BLaER1 (cell line): ENCODE measurements at regions not wholly inside any gene's neighbourhood (a gene's known extent, or its start where the extent isn't known, plus 50 kb on each side); places are given as distances from the start of the nearest gene placed in this dataset.
A peak's percentile ranks its signal among the peaks of the same experiment; 100 is the strongest.
"Not testable (repeated sequence)": the region's sequence is repeated elsewhere in the genome, so short reads cannot be mapped to it uniquely, and the experiment has no call there.

ENCODE experiments used
- H3K27ac ChIP-seq: shearing (Covaris generic); formaldehyde crosslinking; 2 replicates; pipeline ENCODE4 v1.8.1; 2022
- H3K27me3 ChIP-seq: shearing (Covaris generic); formaldehyde crosslinking; 2 replicates; pipeline ENCODE4 v1.8.1; 2022
- H3K36me3 ChIP-seq: shearing (Covaris generic); formaldehyde crosslinking; 2 replicates; pipeline ENCODE4 v1.8.1; 2022
- H3K4me1 ChIP-seq: shearing (Covaris generic); formaldehyde crosslinking; 2 replicates; pipeline ENCODE4 v1.8.1; 2022
- H3K4me2 ChIP-seq: shearing (Covaris generic); formaldehyde crosslinking; 2 replicates; pipeline ENCODE4 v1.8.1; 2022
- H3K4me3 ChIP-seq: shearing (Covaris generic); formaldehyde crosslinking; 2 replicates; pipeline ENCODE4 v1.8.1; 2022
- H3K9ac ChIP-seq: shearing (Covaris generic); formaldehyde crosslinking; 2 replicates; pipeline ENCODE4 v1.8.1; 2022
- H3K9me3 ChIP-seq: shearing (Covaris generic); formaldehyde crosslinking; 2 replicates; pipeline ENCODE4 v1.8.1; 2022
- H4K20me1 ChIP-seq: shearing (Covaris generic); formaldehyde crosslinking; 2 replicates; pipeline ENCODE4 v1.8.1; 2022
- Cebpa-rat ChIP-seq: shearing (Covaris generic); IDR thresholded peaks from 2 replicates; pipeline ENCODE4 v1.8.1; 2022

DNA sequence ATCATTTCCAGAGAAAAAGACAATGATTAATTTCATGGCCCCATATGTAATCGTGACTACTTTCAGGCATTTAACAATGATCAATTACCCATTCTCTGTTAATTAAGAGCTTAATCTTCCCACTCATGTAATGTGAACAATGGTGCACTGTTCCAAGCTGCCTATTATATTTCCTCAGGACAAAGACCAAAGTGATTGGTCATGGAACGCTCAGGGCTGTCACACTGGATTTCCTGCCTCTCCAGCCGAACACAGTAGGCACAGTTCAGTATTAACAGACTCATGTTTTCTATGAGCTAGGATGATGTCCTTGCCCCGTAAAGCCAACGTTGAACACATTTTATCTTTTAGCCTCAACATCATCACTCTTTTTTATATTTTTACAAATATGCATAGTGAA, 142.7 kb upstream of the FZD8 start:
- no peaks in the 10 kb centered on the region for H3K27me3 ChIP-seq
- no peak overlapping the region for H3K9ac ChIP-seq
- no peak for TF ChIP-seq Cebpa-rat
- H4K20me1 ChIP-seq: no peaks in the 10 kb centered on the region
- H3K4me1 ChIP-seq: no peaks in the 10 kb centered on the region
- H3K9me3 ChIP-seq: peaks cover 32% of the 10 kb centered on the region
- no peak overlapping the region for H3K4me3 ChIP-seq
- no peaks in the 10 kb centered on the region for H3K36me3 ChIP-seq
- no peak overlapping the region for H3K4me2 ChIP-seq
- no peak overlapping the region for H3K27ac ChIP-seq

DNA sequence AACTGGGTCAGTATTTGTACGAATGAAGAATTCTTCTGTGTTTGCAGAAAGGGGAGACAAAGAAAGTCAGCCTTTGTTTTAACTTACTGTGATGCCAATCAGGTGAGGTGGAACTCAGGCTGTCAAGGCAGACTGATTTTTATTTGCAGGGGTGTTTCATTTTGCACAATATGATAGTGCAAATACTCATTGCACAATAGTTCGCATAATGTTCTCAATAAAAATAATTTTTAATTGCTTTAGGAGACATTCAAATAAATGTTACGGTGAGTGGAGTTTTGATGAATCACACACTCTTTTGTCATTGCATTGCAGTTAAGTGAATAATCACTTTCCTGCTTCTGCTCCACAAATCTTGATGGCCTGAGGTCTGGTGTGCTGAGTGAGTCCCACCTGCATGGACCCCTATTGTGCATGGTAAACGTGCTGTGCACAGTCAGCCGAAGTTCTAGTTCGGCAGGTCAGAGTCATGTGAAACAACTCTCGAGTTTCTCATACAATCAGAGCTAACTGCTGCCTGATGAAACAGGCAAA, 141.3 kb upstream of the FZD8 start:
- Histone ChIP-seq H3K9ac (no peak overlapping the region), H4K20me1 (no peaks in the 10 kb centered on the region), H3K36me3 (no peaks in the 10 kb centered on the region), H3K4me2 (no peak overlapping the region), H3K9me3 (peaks cover 26% of the 10 kb centered on the region), H3K4me3 (no peak overlapping the region), H3K27ac (no peak overlapping the region), H3K4me1 (peaks cover 13% of the 10 kb centered on the region), H3K27me3 (no peaks in the 10 kb centered on the region)
- TF ChIP-seq Cebpa-rat: no peak

DNA sequence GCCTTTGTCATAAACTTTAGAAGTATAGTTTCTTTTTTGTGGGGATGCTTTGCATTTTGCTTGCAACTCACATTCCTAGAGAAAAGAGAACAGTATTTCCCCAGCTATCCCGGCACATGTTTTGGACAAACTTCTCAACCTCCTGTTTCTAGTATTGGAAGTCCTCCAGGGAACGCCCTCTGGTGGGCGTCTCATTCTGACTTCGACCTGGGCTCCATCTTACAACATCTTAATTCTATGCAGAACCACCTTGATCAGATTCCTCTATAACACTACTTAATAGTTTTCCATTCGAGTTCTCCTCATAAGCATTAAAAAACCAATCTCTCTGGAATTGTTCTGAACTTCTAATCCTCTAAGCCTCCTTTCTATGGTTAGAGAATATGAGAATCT, 139.5 kb upstream of the FZD8 start:
- no peak for TF ChIP-seq Cebpa-rat
- H4K20me1 ChIP-seq: no peaks in the 10 kb centered on the region
- H3K27me3 ChIP-seq: no peaks in the 10 kb centered on the region
- H3K9ac ChIP-seq: no peak overlapping the region
- no peak overlapping the region for H3K4me3 ChIP-seq
- H3K27ac ChIP-seq: no peak overlapping the region
- H3K4me1 ChIP-seq: peaks cover 30% of the 10 kb centered on the region
- H3K9me3 ChIP-seq: peaks cover 9% of the 10 kb centered on the region
- no peaks in the 10 kb centered on the region for H3K36me3 ChIP-seq
- H3K4me2 ChIP-seq: no peak overlapping the region

- TF ChIP-seq Cebpa-rat: no peak
- Histone ChIP-seq H3K27ac (no peak overlapping the region), H3K4me1 (peaks cover 36% of the 10 kb centered on the region)
Measured at GRCh38 chr10:35780970-35781642, 139.0 kb upstream of the FZD8 start.

GRCh38 chr10:35778306-35778705, 136.2 kb upstream of the FZD8 start:
- Histone ChIP-seq H3K4me1 (peaks cover 40% of the 10 kb centered on the region), H3K9ac (peak overlapping the region; percentile 53; the same call in 1 of the 2 replicates), H3K4me3 (peak overlapping the region; percentile 39; the same call in 1 of the 2 replicates), H3K36me3 (no peaks in the 10 kb centered on the region), H3K4me2 (peak overlapping the region; percentile 89), H4K20me1 (no peaks in the 10 kb centered on the region), H3K27ac (peak overlapping the region; percentile 81), H3K27me3 (no peaks in the 10 kb centered on the region), H3K9me3 (no peaks in the 10 kb centered on the region; the same call in 1 of the 2 replicates)
- TF ChIP-seq Cebpa-rat: no peak

More at GRCh38 chr10:35780970-35781642, 139.0 kb upstream of the FZD8 start:
- Histone ChIP-seq H3K27me3 (no peaks in the 10 kb centered on the region), H4K20me1 (no peaks in the 10 kb centered on the region), H3K9me3 (peaks cover 4% of the 10 kb centered on the region), H3K36me3 (no peaks in the 10 kb centered on the region), H3K4me2 (no peak overlapping the region), H3K9ac (no peak overlapping the region), H3K4me3 (no peak overlapping the region)

DNA sequence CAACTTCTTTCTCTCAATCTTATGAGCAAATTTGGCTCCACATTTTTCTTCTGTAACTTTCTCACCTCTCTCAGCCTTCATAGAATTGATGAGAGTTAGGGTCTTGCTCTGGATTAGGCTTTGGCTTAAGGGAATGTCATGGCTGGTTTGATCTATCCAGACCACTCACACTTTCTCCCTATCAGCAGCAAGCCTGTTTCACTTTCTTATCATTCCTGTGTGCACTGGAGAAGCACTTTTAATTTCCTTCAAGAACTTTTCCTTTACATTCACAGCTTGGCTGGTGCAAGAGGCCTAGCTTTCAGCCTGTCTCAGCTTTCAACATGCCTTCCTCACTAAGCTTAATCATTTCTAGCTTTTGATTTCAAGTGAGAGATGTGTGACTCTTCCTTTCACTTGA, 134.5 kb upstream of the FZD8 start:
- not testable (repeated sequence) for H3K9ac ChIP-seq, H3K4me3 ChIP-seq, H4K20me1 ChIP-seq, H3K27ac ChIP-seq, H3K4me2 ChIP-seq, H3K27me3 ChIP-seq, H3K9me3 ChIP-seq, H3K36me3 ChIP-seq
- peaks cover 40% of the 10 kb centered on the region for H3K4me1 ChIP-seq

DNA sequence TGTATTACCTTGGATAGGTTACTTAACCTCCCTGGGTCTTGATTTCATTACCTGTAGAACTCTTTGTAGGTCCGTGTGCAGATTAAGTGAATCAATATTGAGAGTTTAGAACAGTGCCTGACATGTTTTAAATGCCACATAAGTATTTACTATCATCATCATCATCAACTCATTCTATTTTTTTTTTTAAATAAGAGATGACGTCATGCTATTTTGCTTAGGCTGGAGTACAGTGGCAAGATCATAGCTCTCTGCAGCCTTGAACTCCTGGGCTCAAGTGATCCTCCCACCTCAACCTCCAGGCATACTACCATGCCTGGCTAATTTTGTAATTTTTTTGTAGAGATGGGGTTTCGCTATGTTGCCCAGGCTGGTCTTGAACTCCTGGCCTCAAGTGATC, 132.0 kb upstream of the FZD8 start:
- Histone ChIP-seq H3K9me3 (no peaks in the 10 kb centered on the region), H4K20me1 (no peaks in the 10 kb centered on the region), H3K27ac (no peak overlapping the region), H3K27me3 (no peaks in the 10 kb centered on the region), H3K36me3 (no peaks in the 10 kb centered on the region), H3K4me1 (peaks cover 34% of the 10 kb centered on the region), H3K4me3 (no peak overlapping the region), H3K4me2 (no peak overlapping the region), H3K9ac (no peak overlapping the region)
- TF ChIP-seq Cebpa-rat: no peak

DNA sequence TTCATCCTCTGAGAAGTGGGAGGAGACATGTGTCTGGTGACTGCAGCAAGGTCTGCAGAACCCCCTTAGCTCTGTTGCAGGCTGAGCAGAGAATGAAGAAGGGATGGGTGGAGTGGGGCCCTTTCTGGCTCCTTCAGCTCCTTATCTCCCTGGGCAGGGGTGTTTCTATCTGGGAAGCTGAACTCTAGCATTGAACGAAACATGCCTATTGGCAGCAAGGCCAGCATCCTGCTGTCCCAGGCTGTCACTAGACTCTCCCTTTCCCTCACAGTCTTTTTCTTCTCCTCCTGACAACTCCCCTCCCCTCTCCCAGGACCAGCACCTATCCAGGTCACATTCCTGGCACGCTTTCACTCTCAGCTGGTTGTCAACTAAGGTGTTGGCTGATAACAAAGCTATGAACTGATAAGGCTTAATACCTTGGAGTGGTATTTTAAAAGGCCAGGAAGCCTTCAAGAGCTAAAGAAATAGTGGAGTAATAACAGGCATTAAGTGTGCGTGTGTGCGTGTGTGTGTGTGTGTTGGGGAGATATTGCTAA, 128.8 kb upstream of the FZD8 start:
- no peaks in the 10 kb centered on the region for H3K27me3 ChIP-seq
- H3K36me3 ChIP-seq: no peaks in the 10 kb centered on the region
- H3K4me1 ChIP-seq: 0 out of 2 replicates have a peak, but pooled peaks cover 4% of the 10 kb centered on the region
- no peak overlapping the region for H3K4me3 ChIP-seq
- no peak overlapping the region for H3K9ac ChIP-seq
- H3K9me3 ChIP-seq: no peaks in the 10 kb centered on the region
- H3K27ac ChIP-seq: no peak overlapping the region
- H3K4me2 ChIP-seq: no peak overlapping the region
- H4K20me1 ChIP-seq: no peaks in the 10 kb centered on the region
- no peak for TF ChIP-seq Cebpa-rat

DNA sequence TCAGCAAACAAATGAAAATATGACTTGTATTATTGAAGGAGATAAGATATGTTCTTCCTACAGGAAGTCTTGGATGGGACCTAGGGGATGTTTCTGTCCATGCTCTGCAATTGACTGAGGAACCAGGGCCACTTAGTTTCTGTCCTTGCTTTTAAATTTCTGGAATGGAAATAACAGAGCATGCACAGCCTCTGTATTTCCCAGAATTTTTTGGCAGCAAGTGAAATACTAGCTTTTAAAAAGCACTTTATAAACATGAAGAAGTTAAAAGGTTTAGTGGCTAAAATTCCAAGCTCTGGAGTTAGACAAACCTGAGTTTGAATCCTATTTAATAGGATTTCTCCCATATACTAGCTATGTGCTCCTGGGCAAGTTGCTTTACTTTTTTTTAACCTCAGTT, 127.7 kb upstream of the FZD8 start:
- Histone ChIP-seq H3K4me2 (no peak overlapping the region), H3K36me3 (no peaks in the 10 kb centered on the region), H3K4me3 (no peak overlapping the region), H4K20me1 (no peaks in the 10 kb centered on the region), H3K9me3 (no peaks in the 10 kb centered on the region), H3K27ac (no peak overlapping the region), H3K4me1 (0 out of 2 replicates have a peak, but pooled peaks cover 11% of the 10 kb centered on the region), H3K9ac (no peak overlapping the region), H3K27me3 (no peaks in the 10 kb centered on the region)
- no peak for TF ChIP-seq Cebpa-rat

DNA sequence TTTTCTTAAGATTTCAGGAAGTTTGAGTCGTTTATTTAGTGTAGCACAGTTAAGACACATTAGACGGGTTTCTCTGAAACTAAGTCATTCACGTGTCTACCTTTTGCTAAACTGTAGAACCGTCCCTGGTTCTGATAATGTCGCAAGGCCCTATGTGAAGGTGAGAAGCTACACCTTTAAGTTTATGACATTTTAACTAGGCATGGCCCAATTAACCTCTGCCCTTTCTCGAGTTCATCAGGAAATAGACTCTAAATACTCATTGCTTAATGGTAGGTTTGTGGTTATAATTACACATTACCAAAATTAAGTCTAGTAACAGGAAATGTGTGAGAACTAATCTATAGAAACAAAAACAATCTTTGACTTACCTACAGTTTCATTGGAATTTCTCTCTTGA, 126.6 kb upstream of the FZD8 start:
- Histone ChIP-seq H3K4me3 (no peak overlapping the region), H4K20me1 (no peaks in the 10 kb centered on the region), H3K4me1 (0 out of 2 replicates have a peak, but pooled peaks cover 10% of the 10 kb centered on the region), H3K9ac (no peak overlapping the region), H3K27me3 (no peaks in the 10 kb centered on the region), H3K4me2 (no peak overlapping the region), H3K36me3 (no peaks in the 10 kb centered on the region), H3K9me3 (no peaks in the 10 kb centered on the region), H3K27ac (no peak overlapping the region)
- no peak for TF ChIP-seq Cebpa-rat
